ENCODE measurements at regions not wholly inside any gene's neighbourhood (a gene's known extent, or its start where the extent isn't known, plus 50 kb on each side); places are given as distances from the start of the nearest gene placed in this dataset.
"Not testable (repeated sequence)": the region's sequence is repeated elsewhere in the genome, so short reads cannot be mapped to it uniquely, and the experiment has no call there.

DNA sequence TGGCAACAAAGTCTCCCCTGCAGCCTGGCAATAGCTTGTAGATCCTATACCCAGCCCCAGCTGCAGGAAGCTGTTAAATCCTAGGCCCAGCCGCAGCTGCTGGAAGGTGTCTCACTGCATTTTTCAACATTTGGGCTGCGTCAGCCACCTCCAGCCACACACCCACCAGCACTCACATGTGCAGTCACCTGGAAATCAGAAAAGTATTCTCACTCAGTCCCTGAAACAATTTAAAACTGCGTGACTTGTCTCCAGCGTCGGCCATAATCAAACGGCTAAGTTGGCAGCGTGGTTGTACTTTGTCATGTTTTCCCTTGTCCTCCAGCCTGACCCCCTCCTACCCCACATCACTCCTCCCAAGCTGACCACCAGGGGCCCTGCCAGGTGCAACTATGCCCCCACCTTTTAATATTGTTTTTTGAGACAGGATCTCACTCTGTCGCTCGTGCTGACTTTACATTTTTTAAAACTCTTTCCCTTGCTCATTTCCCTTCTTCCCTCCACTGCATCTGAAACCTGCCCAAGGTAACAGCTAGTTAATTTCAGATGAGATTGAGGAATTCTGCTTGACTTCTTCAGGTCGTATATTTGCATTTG is 97.2 kb upstream of the FRG1 start:
- no peak overlapping the region for H3K4me3 ChIP-seq (ENCODE audit: low read length)
- DNase-seq = no peak
- H3K4me1 ChIP-seq (ENCODE audit: insufficient read depth, low read length) = no peaks in the 10 kb centered on the region
- 0 out of 2 replicates have a peak, but pooled peaks cover 6% of the 10 kb centered on the region for H3K27me3 ChIP-seq (ENCODE audit: low read length)
- no peaks in the 10 kb centered on the region for H3F3A ChIP-seq (ENCODE audit: low read length, unreplicated experiment)
- no peak overlapping the region for H3K4me2 ChIP-seq (ENCODE audit: low read length)
- H3K9ac ChIP-seq (ENCODE audit: low read length) = no peak overlapping the region
- no peaks in the 10 kb centered on the region for H3K9me2 ChIP-seq (replicated peaks; ENCODE audit: low read length)
- H3K9me3 ChIP-seq (ENCODE audit: low read length) = no peaks in the 10 kb centered on the region
- H3K36me3 ChIP-seq (ENCODE audit: low read depth, low read length) = no peaks in the 10 kb centered on the region
- ATAC-seq = no peak
- no peak overlapping the region for H2AFZ ChIP-seq (ENCODE audit: low read length)
- no peak overlapping the region for H3K27ac ChIP-seq (ENCODE audit: low read length)
- BruUV-seq (replicated peaks) = no TSS peak
- TF ChIP-seq EZH2phosphoT487 (IDR thresholded peaks at IDR 0.05; ENCODE audit: borderline replicate concordance, low read length) = no peak
- no peak for TF ChIP-seq EZH2 (IDR thresholded peaks at IDR 0.05; ENCODE audit: low read length, unreplicated experiment)
- TF ChIP-seq, protein P1, sequence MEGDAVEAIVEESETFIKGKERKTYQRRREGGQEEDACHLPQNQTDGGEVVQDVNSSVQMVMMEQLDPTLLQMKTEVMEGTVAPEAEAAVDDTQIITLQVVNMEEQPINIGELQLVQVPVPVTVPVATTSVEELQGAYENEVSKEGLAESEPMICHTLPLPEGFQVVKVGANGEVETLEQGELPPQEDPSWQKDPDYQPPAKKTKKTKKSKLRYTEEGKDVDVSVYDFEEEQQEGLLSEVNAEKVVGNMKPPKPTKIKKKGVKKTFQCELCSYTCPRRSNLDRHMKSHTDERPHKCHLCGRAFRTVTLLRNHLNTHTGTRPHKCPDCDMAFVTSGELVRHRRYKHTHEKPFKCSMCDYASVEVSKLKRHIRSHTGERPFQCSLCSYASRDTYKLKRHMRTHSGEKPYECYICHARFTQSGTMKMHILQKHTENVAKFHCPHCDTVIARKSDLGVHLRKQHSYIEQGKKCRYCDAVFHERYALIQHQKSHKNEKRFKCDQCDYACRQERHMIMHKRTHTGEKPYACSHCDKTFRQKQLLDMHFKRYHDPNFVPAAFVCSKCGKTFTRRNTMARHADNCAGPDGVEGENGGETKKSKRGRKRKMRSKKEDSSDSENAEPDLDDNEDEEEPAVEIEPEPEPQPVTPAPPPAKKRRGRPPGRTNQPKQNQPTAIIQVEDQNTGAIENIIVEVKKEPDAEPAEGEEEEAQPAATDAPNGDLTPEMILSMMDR (conservative IDR thresholded peaks at IDR 0.05; ENCODE audit: low read depth, low read length) = no peak
- POLR2A ChIA-PET (ENCODE audit: unreplicated experiment) = no interaction called here
- CTCF ChIA-PET = no interaction called here
- no peaks in the 10 kb centered on the region for H3K79me2 ChIP-seq (ENCODE audit: low read length)
- H4K20me1 ChIP-seq (ENCODE audit: low read length) = no peaks in the 10 kb centered on the region
- intact Hi-C loops (cut with micrococcal nuclease) = no loop called here

DNA sequence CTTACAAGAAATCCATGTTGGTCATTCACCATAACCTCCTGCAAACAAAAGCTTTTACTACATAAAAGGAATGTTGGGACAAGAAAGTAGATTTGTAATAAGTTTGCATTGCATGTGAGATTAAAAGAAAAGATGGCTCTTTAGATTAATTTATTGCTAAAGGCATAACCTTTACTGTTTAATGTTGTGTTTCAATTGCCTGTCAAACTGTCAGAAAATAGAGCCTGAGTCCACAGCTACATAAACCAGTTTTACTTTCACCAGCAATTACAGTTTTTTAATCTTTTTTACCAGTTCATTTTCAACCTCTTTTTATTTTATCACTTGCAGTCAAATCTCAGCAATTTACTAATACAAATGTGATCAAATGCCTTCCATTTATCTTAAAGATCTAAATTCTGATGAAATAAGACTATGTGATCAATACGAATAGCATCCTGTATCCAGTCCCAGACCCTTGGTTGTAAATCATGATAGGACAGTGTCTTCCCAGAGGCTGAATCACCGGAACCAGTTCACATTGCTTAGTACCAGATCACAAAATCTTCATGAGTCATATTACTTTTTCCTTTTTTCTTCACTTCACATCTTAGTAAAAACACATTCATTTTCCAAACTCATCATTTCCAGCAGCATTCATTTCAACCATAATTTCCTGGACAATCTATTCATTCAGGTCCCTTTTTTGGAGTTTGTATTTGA is 95.4 kb upstream of the FRG1 start:
- Histone ChIP-seq H3K36me3 (ENCODE audit: low read depth, low read length) (no peaks in the 10 kb centered on the region), H3K9ac (ENCODE audit: low read length) (no peak overlapping the region), H3F3A (ENCODE audit: low read length, unreplicated experiment) (no peaks in the 10 kb centered on the region), H4K20me1 (ENCODE audit: low read length) (no peaks in the 10 kb centered on the region), H3K79me2 (ENCODE audit: low read length) (no peaks in the 10 kb centered on the region), H3K4me2 (ENCODE audit: low read length) (no peak overlapping the region), H3K9me2 (replicated peaks; ENCODE audit: low read length) (no peaks in the 10 kb centered on the region), H2AFZ (ENCODE audit: low read length) (no peak overlapping the region), H3K4me3 (ENCODE audit: low read length) (no peak overlapping the region), H3K9me3 (ENCODE audit: low read length) (no peaks in the 10 kb centered on the region), H3K27ac (ENCODE audit: low read length) (no peak overlapping the region), H3K4me1 (ENCODE audit: insufficient read depth, low read length) (no peaks in the 10 kb centered on the region), H3K27me3 (ENCODE audit: low read length) (0 out of 2 replicates have a peak, but pooled peaks cover 2% of the 10 kb centered on the region)
- no peak for TF ChIP-seq EZH2 (IDR thresholded peaks at IDR 0.05; ENCODE audit: low read length, unreplicated experiment)
- TF ChIP-seq, protein P1 (conservative IDR thresholded peaks at IDR 0.05; ENCODE audit: low read depth, low read length) = no peak
- TF ChIP-seq EZH2phosphoT487 (IDR thresholded peaks at IDR 0.05; ENCODE audit: borderline replicate concordance, low read length) = no peak
- DNase-seq (peak; percentile 2), ATAC-seq (no peak)
- CTCF ChIA-PET = no interaction called here
- no TSS peak for BruUV-seq (replicated peaks)
- POLR2A ChIA-PET (ENCODE audit: unreplicated experiment) = no interaction called here
- intact Hi-C loops (cut with micrococcal nuclease) = no loop called here

DNA sequence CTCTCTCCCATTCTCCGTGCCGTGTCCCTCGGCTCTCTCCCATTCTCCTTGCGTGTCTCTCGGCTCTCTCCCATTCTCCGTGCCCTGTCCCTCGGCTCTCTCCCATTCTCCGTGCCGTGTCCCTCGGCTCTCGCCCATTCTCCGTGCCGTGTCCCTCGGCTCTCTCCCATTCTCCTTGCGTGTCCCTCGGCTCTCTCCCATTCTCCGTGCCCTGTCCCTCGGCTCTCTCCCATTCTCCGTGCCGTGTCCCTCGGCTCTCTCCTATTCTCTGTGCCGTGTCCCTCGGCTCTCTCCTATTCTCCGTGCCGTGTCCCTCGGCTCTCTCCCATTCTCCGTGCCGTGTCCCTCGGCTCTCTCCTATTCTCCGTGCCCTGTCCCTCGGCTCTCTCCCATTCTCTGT is 94.6 kb upstream of the FRG1 start:
- intact Hi-C loops (cut with micrococcal nuclease); H3K4me2 ChIP-seq (ENCODE audit: low read length); H3K36me3 ChIP-seq (ENCODE audit: low read depth, low read length); CTCF ChIA-PET; BruUV-seq (replicated peaks); H4K20me1 ChIP-seq (ENCODE audit: low read length); H3K9me3 ChIP-seq (ENCODE audit: low read length); H3K9me2 ChIP-seq (replicated peaks; ENCODE audit: low read length); H3K79me2 ChIP-seq (ENCODE audit: low read length); H3K4me3 ChIP-seq (ENCODE audit: low read length); DNase-seq; H3K27me3 ChIP-seq (ENCODE audit: low read length); H3K27ac ChIP-seq (ENCODE audit: low read length); POLR2A ChIA-PET (ENCODE audit: unreplicated experiment); H2AFZ ChIP-seq (ENCODE audit: low read length); H3K4me1 ChIP-seq (ENCODE audit: insufficient read depth, low read length); ATAC-seq; H3K9ac ChIP-seq (ENCODE audit: low read length); H3F3A ChIP-seq (ENCODE audit: low read length, unreplicated experiment): not testable (repeated sequence)

DNA sequence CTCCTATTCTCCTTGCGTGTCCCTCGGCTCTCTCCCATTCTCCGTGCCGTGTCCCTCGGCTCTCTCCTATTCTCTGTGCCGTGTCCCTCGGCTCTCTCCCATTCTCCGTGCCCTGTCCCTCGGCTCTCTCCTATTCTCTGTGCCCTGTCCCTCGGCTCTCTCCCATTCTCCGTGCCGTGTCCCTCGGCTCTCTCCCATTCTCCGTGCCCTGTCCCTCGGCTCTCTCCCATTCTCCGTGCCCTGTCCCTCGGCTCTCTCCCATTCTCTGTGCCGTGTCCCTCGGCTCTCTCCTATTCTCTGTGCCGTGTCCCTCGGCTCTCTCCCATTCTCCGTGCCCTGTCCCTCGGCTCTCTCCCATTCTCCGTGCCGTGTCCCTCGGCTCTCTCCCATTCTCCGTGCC is 94.1 kb upstream of the FRG1 start:
- H3K27me3 ChIP-seq (ENCODE audit: low read length); DNase-seq; H4K20me1 ChIP-seq (ENCODE audit: low read length); H2AFZ ChIP-seq (ENCODE audit: low read length); intact Hi-C loops (cut with micrococcal nuclease); H3K4me1 ChIP-seq (ENCODE audit: insufficient read depth, low read length); H3K9me2 ChIP-seq (replicated peaks; ENCODE audit: low read length); CTCF ChIA-PET; H3F3A ChIP-seq (ENCODE audit: low read length, unreplicated experiment); POLR2A ChIA-PET (ENCODE audit: unreplicated experiment); H3K4me2 ChIP-seq (ENCODE audit: low read length); ATAC-seq; H3K79me2 ChIP-seq (ENCODE audit: low read length); H3K9me3 ChIP-seq (ENCODE audit: low read length); BruUV-seq (replicated peaks); H3K27ac ChIP-seq (ENCODE audit: low read length); H3K36me3 ChIP-seq (ENCODE audit: low read depth, low read length); H3K9ac ChIP-seq (ENCODE audit: low read length); H3K4me3 ChIP-seq (ENCODE audit: low read length): not testable (repeated sequence)

DNA sequence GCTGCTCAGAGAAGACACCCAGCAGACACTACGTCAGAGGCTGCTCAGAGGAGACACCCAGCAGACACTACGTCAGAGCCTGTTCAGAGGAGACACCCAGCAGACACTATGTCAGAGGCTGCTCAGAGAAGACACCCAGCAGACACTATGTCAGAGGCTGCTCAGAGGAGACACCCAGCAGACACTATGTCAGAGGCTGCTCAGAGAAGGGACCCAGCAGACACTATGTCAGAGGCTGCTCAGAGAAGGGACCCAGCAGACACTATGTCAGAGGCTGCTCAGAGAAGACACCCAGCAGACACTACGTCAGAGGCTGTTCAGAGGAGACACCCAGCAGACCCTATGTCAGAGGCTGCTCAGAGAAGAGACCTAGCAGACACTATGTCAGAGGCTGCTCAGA is 92.0 kb upstream of the FRG1 start:
- H3K4me3 ChIP-seq (ENCODE audit: low read length); H3K4me2 ChIP-seq (ENCODE audit: low read length); intact Hi-C loops (cut with micrococcal nuclease); H4K20me1 ChIP-seq (ENCODE audit: low read length); CTCF ChIA-PET; ATAC-seq; H3K9me3 ChIP-seq (ENCODE audit: low read length); H3F3A ChIP-seq (ENCODE audit: low read length, unreplicated experiment); H3K27me3 ChIP-seq (ENCODE audit: low read length); H3K9me2 ChIP-seq (replicated peaks; ENCODE audit: low read length); POLR2A ChIA-PET (ENCODE audit: unreplicated experiment); H3K79me2 ChIP-seq (ENCODE audit: low read length); H3K4me1 ChIP-seq (ENCODE audit: insufficient read depth, low read length); H3K9ac ChIP-seq (ENCODE audit: low read length); BruUV-seq (replicated peaks); H2AFZ ChIP-seq (ENCODE audit: low read length); DNase-seq; H3K27ac ChIP-seq (ENCODE audit: low read length); H3K36me3 ChIP-seq (ENCODE audit: low read depth, low read length): not testable (repeated sequence)

Measured in PC-3 (cell line).